ENCODE measurements at regions not wholly inside any gene's neighbourhood (a gene's known extent, or its start where the extent isn't known, plus 50 kb on each side); places are given as distances from the start of the nearest gene placed in this dataset.

GRCh38 chr10:85036661-85037060 is 708.3 kb downstream of the CCSER2 start (continued):
- TF ChIP-seq, protein P1, sequence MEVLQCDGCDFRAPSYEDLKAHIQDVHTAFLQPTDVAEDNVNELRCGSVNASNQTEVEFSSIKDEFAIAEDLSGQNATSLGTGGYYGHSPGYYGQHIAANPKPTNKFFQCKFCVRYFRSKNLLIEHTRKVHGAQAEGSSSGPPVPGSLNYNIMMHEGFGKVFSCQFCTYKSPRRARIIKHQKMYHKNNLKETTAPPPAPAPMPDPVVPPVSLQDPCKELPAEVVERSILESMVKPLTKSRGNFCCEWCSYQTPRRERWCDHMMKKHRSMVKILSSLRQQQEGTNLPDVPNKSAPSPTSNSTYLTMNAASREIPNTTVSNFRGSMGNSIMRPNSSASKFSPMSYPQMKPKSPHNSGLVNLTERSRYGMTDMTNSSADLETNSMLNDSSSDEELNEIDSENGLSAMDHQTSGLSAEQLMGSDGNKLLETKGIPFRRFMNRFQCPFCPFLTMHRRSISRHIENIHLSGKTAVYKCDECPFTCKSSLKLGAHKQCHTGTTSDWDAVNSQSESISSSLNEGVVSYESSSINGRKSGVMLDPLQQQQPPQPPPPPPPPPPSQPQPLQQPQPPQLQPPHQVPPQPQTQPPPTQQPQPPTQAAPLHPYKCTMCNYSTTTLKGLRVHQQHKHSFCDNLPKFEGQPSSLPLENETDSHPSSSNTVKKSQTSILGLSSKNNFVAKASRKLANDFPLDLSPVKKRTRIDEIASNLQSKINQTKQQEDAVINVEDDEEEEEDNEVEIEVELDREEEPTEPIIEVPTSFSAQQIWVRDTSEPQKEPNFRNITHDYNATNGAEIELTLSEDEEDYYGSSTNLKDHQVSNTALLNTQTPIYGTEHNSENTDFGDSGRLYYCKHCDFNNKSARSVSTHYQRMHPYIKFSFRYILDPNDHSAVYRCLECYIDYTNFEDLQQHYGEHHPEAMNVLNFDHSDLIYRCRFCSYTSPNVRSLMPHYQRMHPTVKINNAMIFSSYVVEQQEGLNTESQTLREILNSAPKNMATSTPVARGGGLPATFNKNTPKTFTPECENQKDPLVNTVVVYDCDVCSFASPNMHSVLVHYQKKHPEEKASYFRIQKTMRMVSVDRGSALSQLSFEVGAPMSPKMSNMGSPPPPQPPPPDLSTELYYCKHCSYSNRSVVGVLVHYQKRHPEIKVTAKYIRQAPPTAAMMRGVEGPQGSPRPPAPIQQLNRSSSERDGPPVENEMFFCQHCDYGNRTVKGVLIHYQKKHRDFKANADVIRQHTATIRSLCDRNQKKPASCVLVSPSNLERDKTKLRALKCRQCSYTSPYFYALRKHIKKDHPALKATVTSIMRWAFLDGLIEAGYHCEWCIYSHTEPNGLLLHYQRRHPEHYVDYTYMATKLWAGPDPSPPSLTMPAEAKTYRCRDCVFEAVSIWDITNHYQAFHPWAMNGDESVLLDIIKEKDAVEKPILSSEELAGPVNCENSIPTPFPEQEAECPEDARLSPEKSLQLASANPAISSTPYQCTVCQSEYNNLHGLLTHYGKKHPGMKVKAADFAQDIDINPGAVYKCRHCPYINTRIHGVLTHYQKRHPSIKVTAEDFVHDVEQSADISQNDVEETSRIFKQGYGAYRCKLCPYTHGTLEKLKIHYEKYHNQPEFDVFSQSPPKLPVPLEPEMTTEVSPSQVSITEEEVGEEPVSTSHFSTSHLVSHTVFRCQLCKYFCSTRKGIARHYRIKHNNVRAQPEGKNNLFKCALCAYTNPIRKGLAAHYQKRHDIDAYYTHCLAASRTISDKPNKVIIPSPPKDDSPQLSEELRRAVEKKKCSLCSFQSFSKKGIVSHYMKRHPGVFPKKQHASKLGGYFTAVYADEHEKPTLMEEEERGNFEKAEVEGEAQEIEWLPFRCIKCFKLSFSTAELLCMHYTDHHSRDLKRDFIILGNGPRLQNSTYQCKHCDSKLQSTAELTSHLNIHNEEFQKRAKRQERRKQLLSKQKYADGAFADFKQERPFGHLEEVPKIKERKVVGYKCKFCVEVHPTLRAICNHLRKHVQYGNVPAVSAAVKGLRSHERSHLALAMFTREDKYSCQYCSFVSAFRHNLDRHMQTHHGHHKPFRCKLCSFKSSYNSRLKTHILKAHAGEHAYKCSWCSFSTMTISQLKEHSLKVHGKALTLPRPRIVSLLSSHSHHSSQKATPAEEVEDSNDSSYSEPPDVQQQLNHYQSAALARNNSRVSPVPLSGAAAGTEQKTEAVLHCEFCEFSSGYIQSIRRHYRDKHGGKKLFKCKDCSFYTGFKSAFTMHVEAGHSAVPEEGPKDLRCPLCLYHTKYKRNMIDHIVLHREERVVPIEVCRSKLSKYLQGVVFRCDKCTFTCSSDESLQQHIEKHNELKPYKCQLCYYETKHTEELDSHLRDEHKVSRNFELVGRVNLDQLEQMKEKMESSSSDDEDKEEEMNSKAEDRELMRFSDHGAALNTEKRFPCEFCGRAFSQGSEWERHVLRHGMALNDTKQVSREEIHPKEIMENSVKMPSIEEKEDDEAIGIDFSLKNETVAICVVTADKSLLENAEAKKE (CRISPR knock-in tag; IDR thresholded peaks at IDR 0.05): no peak
- no peak for TF ChIP-seq ZNF331 (CRISPR knock-in tag; IDR thresholded peaks at IDR 0.05; ENCODE audit: low read depth)
- TF ChIP-seq CREB1 (CRISPR knock-in tag; IDR thresholded peaks at IDR 0.05; ENCODE audit: low read depth): no peak
- TF ChIP-seq JUNB (IDR thresholded peaks at IDR 0.05; ENCODE audit: unreplicated experiment): no peak
- TF ChIP-seq POLR2AphosphoS5 (IDR thresholded peaks at IDR 0.05; ENCODE audit: low read depth): no peak
- no peak for TF ChIP-seq CTCF (conservative IDR thresholded peaks at IDR 0.05; ENCODE audit: low read depth in 2 of 2)
- TF ChIP-seq EZH2 (IDR thresholded peaks at IDR 0.05; ENCODE audit: low read depth, unreplicated experiment): no peak
- no peak for TF ChIP-seq ETS1 (IDR thresholded peaks at IDR 0.05)

Measured in GM23338 (cell line).